ENCODE measurements at regions not wholly inside any gene's neighbourhood (a gene's known extent, or its start where the extent isn't known, plus 50 kb on each side); places are given as distances from the start of the nearest gene placed in this dataset.

DNA sequence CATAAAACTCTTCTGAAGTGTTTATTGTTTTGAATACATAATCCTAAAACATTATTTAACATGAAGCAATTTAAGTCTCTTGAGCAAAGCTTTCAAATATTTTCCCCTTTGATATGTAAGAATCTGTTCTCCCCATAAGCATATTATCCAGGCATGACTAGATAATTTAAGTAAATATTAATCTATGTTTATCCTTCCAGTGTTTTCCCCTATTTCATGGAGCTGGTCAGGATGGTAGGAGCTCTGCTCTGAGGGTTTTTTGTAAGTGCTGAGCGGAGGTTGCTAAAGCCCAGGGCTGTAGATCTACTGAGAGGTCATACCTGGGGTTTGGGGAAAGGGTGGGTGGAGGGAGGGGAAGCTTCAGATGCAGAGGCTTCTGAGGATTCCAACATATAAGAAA lies 258.9 kb upstream of the SFRP2 start:
- BruUV-seq (replicated peaks) = no TSS peak
- Histone ChIP-seq H3K36me3 (ENCODE audit: insufficient read depth, low read length, poor library complexity, severe bottlenecking) (no peaks in the 10 kb centered on the region), H3K27me3 (replicated peaks; ENCODE audit: insufficient read depth, low read depth, low read length, poor library complexity) (no peaks in the 10 kb centered on the region), H3K27ac (ENCODE audit: low read depth, low read length, poor library complexity, severe bottlenecking) (no peak overlapping the region), H3K4me3 (ENCODE audit: low read depth, low read length, poor library complexity, severe bottlenecking) (no peak overlapping the region), H3K9me3 (ENCODE audit: low read depth, low read length, poor library complexity, severe bottlenecking) (no peaks in the 10 kb centered on the region), H3K4me1 (ENCODE audit: insufficient read depth, low read length, poor library complexity, severe bottlenecking) (no peaks in the 10 kb centered on the region)
- TF ChIP-seq EZH2 (IDR thresholded peaks at IDR 0.05; ENCODE audit: borderline replicate concordance, low read depth, low read length, poor library complexity, severe bottlenecking) = no peak
- ChIA-PET CTCF (no interaction called here), POLR2A (ENCODE audit: low non-redundant PET) (no interaction called here)
- DNase-seq (ENCODE audit: low spot score) = no peak
- intact Hi-C loops (cut with micrococcal nuclease; ENCODE audit: unreplicated experiment) = no loop called here

DNA sequence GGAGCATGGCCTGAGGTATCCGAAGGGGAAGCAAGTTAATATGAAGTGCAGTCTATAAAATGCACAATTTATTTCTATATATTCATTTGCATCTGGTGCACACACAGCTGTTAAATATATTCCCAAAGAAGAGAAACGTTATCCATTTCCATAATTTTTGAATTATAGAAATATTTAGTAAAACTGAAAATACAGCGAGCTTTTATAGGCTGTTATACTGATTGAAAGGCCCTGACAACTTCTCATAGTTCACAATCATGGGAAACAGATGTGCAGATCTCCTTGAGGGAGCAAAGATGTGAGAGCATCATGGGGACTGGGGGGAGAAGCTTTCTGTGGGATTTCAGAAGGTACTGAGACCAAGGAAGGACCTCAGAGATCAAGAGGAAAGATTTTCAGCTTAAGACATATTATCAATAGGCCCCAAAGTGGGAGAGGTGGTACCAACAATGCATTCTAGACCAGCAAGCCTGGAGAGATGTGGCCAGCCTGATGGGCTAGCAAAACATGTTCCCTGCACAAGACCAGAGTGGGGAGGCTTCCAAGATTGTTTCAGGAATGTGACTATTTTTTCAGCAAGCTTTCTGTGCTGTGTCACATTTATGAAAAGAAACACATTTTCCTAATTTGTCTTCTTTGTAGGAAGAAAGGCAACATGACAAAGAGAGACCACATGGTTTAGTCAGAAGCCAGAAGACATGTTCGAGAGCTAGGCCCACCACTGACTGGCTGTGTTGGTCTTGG lies 256.0 kb upstream of the SFRP2 start:
- TF ChIP-seq, protein P1, sequence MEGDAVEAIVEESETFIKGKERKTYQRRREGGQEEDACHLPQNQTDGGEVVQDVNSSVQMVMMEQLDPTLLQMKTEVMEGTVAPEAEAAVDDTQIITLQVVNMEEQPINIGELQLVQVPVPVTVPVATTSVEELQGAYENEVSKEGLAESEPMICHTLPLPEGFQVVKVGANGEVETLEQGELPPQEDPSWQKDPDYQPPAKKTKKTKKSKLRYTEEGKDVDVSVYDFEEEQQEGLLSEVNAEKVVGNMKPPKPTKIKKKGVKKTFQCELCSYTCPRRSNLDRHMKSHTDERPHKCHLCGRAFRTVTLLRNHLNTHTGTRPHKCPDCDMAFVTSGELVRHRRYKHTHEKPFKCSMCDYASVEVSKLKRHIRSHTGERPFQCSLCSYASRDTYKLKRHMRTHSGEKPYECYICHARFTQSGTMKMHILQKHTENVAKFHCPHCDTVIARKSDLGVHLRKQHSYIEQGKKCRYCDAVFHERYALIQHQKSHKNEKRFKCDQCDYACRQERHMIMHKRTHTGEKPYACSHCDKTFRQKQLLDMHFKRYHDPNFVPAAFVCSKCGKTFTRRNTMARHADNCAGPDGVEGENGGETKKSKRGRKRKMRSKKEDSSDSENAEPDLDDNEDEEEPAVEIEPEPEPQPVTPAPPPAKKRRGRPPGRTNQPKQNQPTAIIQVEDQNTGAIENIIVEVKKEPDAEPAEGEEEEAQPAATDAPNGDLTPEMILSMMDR (conservative IDR thresholded peaks at IDR 0.05; ENCODE audit: low read depth, low read length) = no peak
- TF ChIP-seq EZH2 (IDR thresholded peaks at IDR 0.05; ENCODE audit: borderline replicate concordance, low read depth, low read length, poor library complexity, severe bottlenecking) = no peak
- H3K4me1 ChIP-seq (ENCODE audit: insufficient read depth, low read length, poor library complexity, severe bottlenecking) = no peaks in the 10 kb centered on the region
- no peak overlapping the region for H3K27ac ChIP-seq (ENCODE audit: low read depth, low read length, poor library complexity, severe bottlenecking)
- DNase-seq (ENCODE audit: low spot score) = no peak
- ChIA-PET CTCF (no interaction called here), POLR2A (ENCODE audit: low non-redundant PET) (no interaction called here)
- BruUV-seq (replicated peaks) = no TSS peak
- intact Hi-C loops (cut with micrococcal nuclease; ENCODE audit: unreplicated experiment) = no loop called here
- no peaks in the 10 kb centered on the region for H3K27me3 ChIP-seq (replicated peaks; ENCODE audit: insufficient read depth, low read depth, low read length, poor library complexity)
- no peak overlapping the region for H3K4me3 ChIP-seq (ENCODE audit: low read depth, low read length, poor library complexity, severe bottlenecking)
- H3K9me3 ChIP-seq (ENCODE audit: low read depth, low read length, poor library complexity, severe bottlenecking) = no peaks in the 10 kb centered on the region
- no peaks in the 10 kb centered on the region for H3K36me3 ChIP-seq (ENCODE audit: insufficient read depth, low read length, poor library complexity, severe bottlenecking)

DNA sequence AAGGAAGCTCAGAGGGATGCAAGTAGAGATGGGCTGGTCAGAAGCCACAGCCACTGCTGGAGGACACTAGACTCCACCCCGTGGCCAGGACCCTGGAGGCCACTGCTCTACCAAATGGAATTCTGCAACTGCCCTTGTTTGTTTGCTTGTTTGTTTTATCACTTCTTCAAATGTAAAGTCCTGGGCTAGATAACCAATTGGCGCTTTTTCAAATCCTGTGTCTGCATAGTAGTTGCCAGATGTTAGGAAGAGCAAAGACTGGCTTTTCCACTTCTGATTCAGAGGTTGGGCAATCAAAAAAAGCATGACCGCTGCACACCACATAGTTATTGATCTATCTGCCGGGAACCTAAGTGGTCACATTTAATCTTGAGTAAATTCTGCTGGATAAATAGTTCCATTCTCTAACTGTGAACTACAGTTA lies 255.2 kb upstream of the SFRP2 start:
- ChIA-PET CTCF (no interaction called here), POLR2A (ENCODE audit: low non-redundant PET) (no interaction called here)
- intact Hi-C loops (cut with micrococcal nuclease; ENCODE audit: unreplicated experiment) = no loop called here
- no peak for DNase-seq (ENCODE audit: low spot score)
- Histone ChIP-seq H3K4me1 (ENCODE audit: insufficient read depth, low read length, poor library complexity, severe bottlenecking) (no peaks in the 10 kb centered on the region), H3K36me3 (ENCODE audit: insufficient read depth, low read length, poor library complexity, severe bottlenecking) (no peaks in the 10 kb centered on the region), H3K4me3 (ENCODE audit: low read depth, low read length, poor library complexity, severe bottlenecking) (no peak overlapping the region), H3K9me3 (ENCODE audit: low read depth, low read length, poor library complexity, severe bottlenecking) (no peaks in the 10 kb centered on the region), H3K27me3 (replicated peaks; ENCODE audit: insufficient read depth, low read depth, low read length, poor library complexity) (no peaks in the 10 kb centered on the region), H3K27ac (ENCODE audit: low read depth, low read length, poor library complexity, severe bottlenecking) (no peak overlapping the region)
- no peak for TF ChIP-seq EZH2 (IDR thresholded peaks at IDR 0.05; ENCODE audit: borderline replicate concordance, low read depth, low read length, poor library complexity, severe bottlenecking)
- BruUV-seq (replicated peaks) = no TSS peak

DNA sequence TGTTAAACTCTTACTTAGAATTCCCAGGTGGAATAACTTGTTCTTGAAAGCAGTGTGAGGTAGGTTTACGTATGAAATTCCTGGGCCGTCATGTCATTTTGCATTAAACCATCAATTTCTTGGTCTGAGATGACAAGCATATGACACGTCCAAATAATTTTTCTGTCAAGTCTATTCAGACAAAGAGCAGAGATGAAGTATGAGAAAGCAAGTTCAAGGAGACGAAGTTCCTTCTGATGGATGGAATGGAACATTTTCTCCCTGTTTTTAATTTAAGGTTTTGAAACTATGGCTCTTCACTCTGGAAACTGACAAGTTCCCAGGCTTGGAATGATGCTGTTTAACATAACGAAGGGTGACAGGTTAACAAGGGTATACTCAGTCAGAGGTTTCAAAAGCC lies 252.8 kb upstream of the SFRP2 start:
- ChIA-PET POLR2A (ENCODE audit: low non-redundant PET) (no interaction called here), CTCF (no interaction called here)
- DNase-seq (ENCODE audit: low spot score) = no peak
- Histone ChIP-seq H3K4me1 (ENCODE audit: insufficient read depth, low read length, poor library complexity, severe bottlenecking) (no peaks in the 10 kb centered on the region), H3K36me3 (ENCODE audit: insufficient read depth, low read length, poor library complexity, severe bottlenecking) (no peaks in the 10 kb centered on the region), H3K9me3 (ENCODE audit: low read depth, low read length, poor library complexity, severe bottlenecking) (no peaks in the 10 kb centered on the region), H3K4me3 (ENCODE audit: low read depth, low read length, poor library complexity, severe bottlenecking) (no peak overlapping the region), H3K27ac (ENCODE audit: low read depth, low read length, poor library complexity, severe bottlenecking) (no peak overlapping the region), H3K27me3 (replicated peaks; ENCODE audit: insufficient read depth, low read depth, low read length, poor library complexity) (no peaks in the 10 kb centered on the region)
- no TSS peak for BruUV-seq (replicated peaks)
- intact Hi-C loops (cut with micrococcal nuclease; ENCODE audit: unreplicated experiment) = no loop called here
- TF ChIP-seq EZH2 (IDR thresholded peaks at IDR 0.05; ENCODE audit: borderline replicate concordance, low read depth, low read length, poor library complexity, severe bottlenecking) = no peak
- TF ChIP-seq, protein P1 (conservative IDR thresholded peaks at IDR 0.05; ENCODE audit: low read depth, low read length) = no peak
